Large intestine (tissue), 3 donors: ENCODE measurements at regions not wholly inside any gene's neighbourhood (a gene's known extent, or its start where the extent isn't known, plus 50 kb on each side); places are given as distances from the start of the nearest gene placed in this dataset.

Source experiments
- DNase-seq, 2 donors: peaks; one replicate each; pipeline versions ENCODE4 v3.0.0 to v3.0.0-alpha.2; 2013
- H3K27ac ChIP-seq: one replicate; pipeline ENCODE4 v1.5.1; 2013; ENCODE audit warnings: low read length
- H3K27me3 ChIP-seq: 2 replicates; pipeline ENCODE4 v1.6.1; 2013; ENCODE audit warnings: low read length; ENCODE audit not compliant: control insufficient read depth, insufficient read depth
- H3K36me3 ChIP-seq: 2 replicates; pipeline ENCODE4 v1.6.1; 2013; ENCODE audit warnings: low read length; ENCODE audit not compliant: control insufficient read depth, insufficient read depth
- H3K4me1 ChIP-seq: one replicate; pipeline ENCODE4 v1.6.1; 2013; ENCODE audit warnings: low read length; ENCODE audit not compliant: control insufficient read depth, insufficient read depth
- H3K4me3 ChIP-seq: one replicate; pipeline ENCODE4 v1.5.1; 2013; ENCODE audit warnings: low read length
- H3K9me3 ChIP-seq: one replicate; pipeline ENCODE4 v1.6.1; 2013; ENCODE audit warnings: mild to moderate bottlenecking, low read depth, low read length, moderate library complexity; ENCODE audit not compliant: control insufficient read depth
- WGBS: methylation state at CpG from one replicate; pipeline ENCODE4 v1.1.5; 2013; ENCODE audit warnings: low lambda C conversion rate; ENCODE audit not compliant: insufficient coverage; 5-methylcytosine and 5-hydroxymethylcytosine counted together

GRCh38 chr9:127553793-127554192, 58.3 kb upstream of the STXBP1 start:
- no CpG with 5 or more reads among the region's 4 CpGs for WGBS
- Histone ChIP-seq H3K4me1 (peaks cover 53% of the 10 kb centered on the region), H3K9me3 (no peaks in the 10 kb centered on the region), H3K27me3 (no peaks in the 10 kb centered on the region), H3K4me3 (no peak overlapping the region), H3K36me3 (peaks cover 10% of the 10 kb centered on the region), H3K27ac (no peak overlapping the region)
- no peak for DNase-seq

DNA sequence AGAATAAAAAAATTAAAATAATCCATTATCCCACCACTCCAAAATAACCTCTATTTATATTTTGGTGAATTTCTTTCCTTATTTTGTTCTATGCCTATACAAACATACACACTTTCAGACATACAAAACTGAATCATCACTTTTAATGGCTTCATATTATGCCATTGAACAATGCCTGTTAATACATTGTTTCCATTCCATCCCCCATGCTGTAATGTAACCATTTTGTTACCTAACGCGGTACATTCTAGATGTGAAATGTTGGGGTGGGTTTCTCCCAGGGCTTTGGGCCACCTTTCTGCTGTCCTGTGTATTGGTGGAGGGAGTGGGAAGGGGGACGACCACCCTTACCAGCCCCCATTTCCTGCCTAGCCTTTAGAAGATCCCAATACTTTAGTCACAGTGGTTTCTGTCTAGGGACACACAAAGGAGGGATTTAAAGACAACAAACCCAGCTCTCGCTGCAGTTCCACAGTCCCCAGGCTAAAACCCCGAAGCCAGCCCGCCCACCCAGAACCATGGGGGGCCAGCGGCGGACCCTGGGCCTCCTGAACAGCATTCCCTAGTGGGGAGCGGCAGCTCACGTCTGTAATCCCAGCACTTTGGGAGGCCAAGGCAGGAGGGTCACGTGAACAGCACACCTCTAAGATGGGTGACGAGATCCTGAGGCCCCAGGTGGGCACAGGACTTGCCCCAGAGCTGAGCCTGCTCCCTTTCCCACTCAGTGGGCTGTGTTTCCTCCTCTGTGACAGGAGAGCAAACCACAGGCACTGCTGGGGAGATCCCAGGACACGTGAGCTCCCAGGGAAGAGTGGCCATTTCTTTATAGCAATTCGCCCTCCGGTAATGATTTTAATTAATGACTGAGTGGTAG, 56.9 kb upstream of the STXBP1 start:
- peaks cover 18% of the 10 kb centered on the region for H3K36me3 ChIP-seq
- no CpG with 5 or more reads among the region's 15 CpGs for WGBS

GRCh38 chr9:127555840-127556820, 55.9 kb upstream of the STXBP1 start:
- no CpG with 5 or more reads among the region's 13 CpGs for WGBS
- Histone ChIP-seq H3K36me3 (peaks cover 24% of the 10 kb centered on the region), H3K4me1 (peaks cover 39% of the 10 kb centered on the region), H3K27ac (peak overlapping the region; percentile 47), H3K4me3 (no peak overlapping the region), H3K27me3 (no peaks in the 10 kb centered on the region), H3K9me3 (no peaks in the 10 kb centered on the region)
- peak in 1 of 2 donors; percentile 69 for DNase-seq

More for the DNA sequence above, 56.9 kb upstream of the STXBP1 start:
- Histone ChIP-seq H3K4me1 (peaks cover 46% of the 10 kb centered on the region), H3K4me3 (no peak overlapping the region), H3K27me3 (no peaks in the 10 kb centered on the region), H3K9me3 (no peaks in the 10 kb centered on the region), H3K27ac (peak overlapping the region; percentile 47)
- no peak for DNase-seq

DNA sequence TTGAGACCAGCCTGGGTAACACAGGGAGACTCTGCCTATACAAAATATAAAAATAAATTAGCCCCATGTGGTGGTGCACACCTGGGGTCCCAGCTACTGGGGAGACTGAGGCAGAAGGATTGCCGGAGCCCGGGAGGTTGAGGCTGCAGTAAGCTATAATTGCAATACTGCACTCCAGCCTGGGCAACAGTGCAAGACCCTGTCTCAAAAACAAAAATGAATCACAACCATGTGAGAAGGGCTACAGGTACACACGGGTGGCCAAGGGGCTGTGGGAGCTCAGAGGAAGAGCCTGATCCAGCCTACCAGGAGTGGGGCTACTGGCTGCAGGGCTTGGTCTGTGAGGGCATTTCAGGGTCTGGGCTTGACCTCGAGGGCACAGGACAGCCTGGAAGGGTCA, 55.2 kb upstream of the STXBP1 start:
- H3K36me3 ChIP-seq, result peaks cover 26% of the 10 kb centered on the region
- H3K4me3 ChIP-seq, result no peak overlapping the region
- H3K27me3 ChIP-seq, result no peaks in the 10 kb centered on the region
- DNase-seq, result no peak
- H3K4me1 ChIP-seq, result peaks cover 44% of the 10 kb centered on the region
- H3K9me3 ChIP-seq, result no peaks in the 10 kb centered on the region
- no CpG with 5 or more reads among the region's 4 CpGs for whole genome bisulfite sequencing
- H3K27ac ChIP-seq, result peak overlapping the region; percentile 27

GRCh38 chr9:127557466-127557869, 54.6 kb upstream of the STXBP1 start:
- Histone ChIP-seq H3K27ac (peak overlapping the region; percentile 56), H3K36me3 (peaks cover 27% of the 10 kb centered on the region), H3K4me3 (no peak overlapping the region), H3K27me3 (no peaks in the 10 kb centered on the region), H3K9me3 (no peaks in the 10 kb centered on the region), H3K4me1 (peaks cover 44% of the 10 kb centered on the region)
- no peak for DNase-seq
- no CpG with 5 or more reads among the region's 5 CpGs for WGBS

GRCh38 chr9:127557998-127558546, 54.0 kb upstream of the STXBP1 start:
- peaks cover 44% of the 10 kb centered on the region for H3K4me1 ChIP-seq
- peaks cover 32% of the 10 kb centered on the region for H3K36me3 ChIP-seq
- no peaks in the 10 kb centered on the region for H3K9me3 ChIP-seq
- H3K4me3 ChIP-seq, result no peak overlapping the region
- WGBS, result no CpG with 5 or more reads among the region's 11 CpGs
- no peak for DNase-seq
- peak overlapping the region; percentile 56 for H3K27ac ChIP-seq
- H3K27me3 ChIP-seq, result no peaks in the 10 kb centered on the region

DNA sequence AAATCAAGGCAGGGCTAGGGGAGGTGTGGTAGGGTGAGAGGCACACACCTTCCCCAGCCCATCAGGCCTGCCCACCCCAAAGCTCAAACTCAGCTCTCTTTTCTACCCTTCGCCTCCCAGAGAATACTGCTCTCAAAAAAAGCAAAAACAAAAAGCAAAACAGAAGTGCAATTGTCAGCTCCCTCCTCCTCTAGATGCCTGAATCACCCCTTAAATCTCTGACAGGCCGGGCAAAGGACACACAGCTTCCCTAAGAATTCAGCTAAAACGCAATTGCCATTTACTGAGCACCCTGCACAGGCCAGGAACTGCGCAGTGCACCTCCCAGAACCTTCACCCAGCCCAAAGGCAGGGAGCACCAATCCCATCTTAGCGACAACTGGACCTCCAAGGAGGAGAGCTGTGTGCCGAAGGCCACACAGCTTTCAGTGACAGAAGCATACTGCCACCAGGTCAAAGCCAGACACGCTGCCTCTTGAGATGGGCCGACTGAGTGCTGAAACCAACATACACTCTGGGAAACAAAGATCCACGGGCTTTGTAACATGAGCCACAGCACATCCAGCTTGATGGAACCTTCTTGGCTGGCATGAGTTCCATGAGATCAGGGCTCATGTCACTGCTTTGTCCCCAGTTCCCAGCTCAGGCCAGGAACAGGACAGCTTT, 53.4 kb upstream of the STXBP1 start:
- Histone ChIP-seq H3K4me3 (no peak overlapping the region), H3K27ac (peak overlapping the region; percentile 56), H3K4me1 (peaks cover 44% of the 10 kb centered on the region), H3K36me3 (peaks cover 36% of the 10 kb centered on the region), H3K27me3 (no peaks in the 10 kb centered on the region), H3K9me3 (no peaks in the 10 kb centered on the region)
- no peak for DNase-seq
- no CpG with 5 or more reads among the region's 9 CpGs for WGBS

DNA sequence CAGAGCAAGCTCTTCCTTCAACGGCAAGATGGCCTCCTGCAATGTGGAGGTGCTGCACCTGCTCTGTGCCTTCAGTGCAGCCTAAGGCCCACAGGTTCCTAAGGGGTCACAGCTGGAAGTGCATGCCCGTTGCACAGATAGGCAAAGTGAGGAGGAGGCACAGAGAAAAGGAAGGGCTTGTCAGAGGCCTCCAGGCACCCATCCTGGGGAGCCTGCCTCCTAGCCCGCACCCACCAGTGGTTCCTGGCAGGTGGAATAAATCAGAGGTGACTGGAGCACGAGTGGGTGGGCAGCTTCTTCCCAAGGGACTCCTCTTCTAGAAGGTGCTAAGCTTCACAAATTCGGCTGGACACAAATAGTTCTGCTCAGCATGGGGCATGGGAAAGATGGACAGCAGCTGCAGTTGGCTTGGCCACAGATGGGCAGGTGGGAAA, 52.8 kb upstream of the STXBP1 start:
- Histone ChIP-seq H3K27me3 (no peaks in the 10 kb centered on the region), H3K4me1 (peaks cover 44% of the 10 kb centered on the region), H3K9me3 (no peaks in the 10 kb centered on the region), H3K4me3 (no peak overlapping the region), H3K36me3 (peaks cover 37% of the 10 kb centered on the region), H3K27ac (no peak overlapping the region)
- DNase-seq, result no peak
- no CpG with 5 or more reads among the region's 5 CpGs for WGBS

DNA sequence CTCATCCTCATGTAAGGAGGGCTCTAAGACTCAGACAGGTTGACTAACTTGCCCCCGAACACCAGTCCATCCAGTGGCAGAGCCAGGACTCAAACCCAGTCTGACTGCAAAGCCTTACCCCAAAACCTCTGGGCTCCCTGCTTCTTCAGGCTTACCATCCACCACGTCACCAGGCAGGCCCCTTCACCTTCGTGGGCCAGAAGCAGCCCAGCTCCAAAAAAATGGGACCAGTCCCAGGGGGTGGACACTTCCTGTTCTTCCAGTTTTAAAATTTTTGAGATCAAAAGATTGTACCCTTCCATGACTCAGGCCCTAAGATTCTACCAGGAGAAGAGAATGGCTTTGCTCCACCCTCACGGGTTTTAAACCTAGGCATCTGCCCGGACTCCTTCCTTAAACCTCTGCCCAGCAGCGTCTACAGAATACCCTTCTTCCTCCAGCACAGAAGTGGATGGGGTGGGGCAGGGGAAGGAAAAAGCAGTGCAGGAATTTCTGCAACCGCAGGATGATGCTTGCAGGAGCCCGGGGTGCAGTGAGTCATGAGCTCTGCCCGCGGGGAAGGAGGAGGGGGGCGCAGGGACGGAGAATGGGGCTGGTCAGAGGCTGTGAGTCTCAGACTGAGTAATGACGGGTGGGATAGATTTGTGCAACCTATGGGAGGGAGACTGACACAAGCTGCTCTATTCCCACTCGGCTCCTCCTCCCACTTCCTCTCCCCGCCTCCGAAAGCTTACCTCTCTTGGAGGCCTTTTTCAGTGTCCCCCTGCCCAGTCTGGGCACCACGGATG, 50.4 kb upstream of the STXBP1 start:
- H3K27ac ChIP-seq, result peak overlapping the region; percentile 52
- H3K36me3 ChIP-seq, result peaks cover 31% of the 10 kb centered on the region
- H3K4me3 ChIP-seq, result no peak overlapping the region
- H3K9me3 ChIP-seq, result no peaks in the 10 kb centered on the region
- H3K4me1 ChIP-seq, result peaks cover 42% of the 10 kb centered on the region
- no peak for DNase-seq
- H3K27me3 ChIP-seq, result no peaks in the 10 kb centered on the region
- WGBS, result 40% methylated on average over 1 of the region's 17 CpGs
